ENCODE measurements at regions not wholly inside any gene's neighbourhood (a gene's known extent, or its start where the extent isn't known, plus 50 kb on each side); places are given as distances from the start of the nearest gene placed in this dataset.

GRCh38 chr18:70385474-70385873 is 96.6 kb downstream of the SOCS6 start:
- Histone ChIP-seq H3K4me3 (ENCODE audit: insufficient read length, low read depth) (no peak overlapping the region), H3K4me1 (ENCODE audit: insufficient read depth, insufficient read length) (no peaks in the 10 kb centered on the region), H3K9ac (ENCODE audit: insufficient read length, low read depth) (no peak overlapping the region), H3K27me3 (ENCODE audit: insufficient read depth, insufficient read length) (no peaks in the 10 kb centered on the region), H3K36me3 (ENCODE audit: insufficient read depth, insufficient read length, low read length) (no peaks in the 10 kb centered on the region), H3K9me3 (ENCODE audit: insufficient read depth, low read length) (no peaks in the 10 kb centered on the region)
- no peak for DNase-seq (ENCODE audit: low read depth, low spot score)
- TF ChIP-seq ZNF274 (IDR thresholded peaks at IDR 0.05; ENCODE audit: low read depth, low read length) (no peak), SUZ12 (IDR thresholded peaks at IDR 0.05; ENCODE audit: extremely low read depth, insufficient read depth, insufficient read length) (no peak), YY1 (IDR thresholded peaks at IDR 0.05; ENCODE audit: insufficient read depth, insufficient read length) (no peak)

GRCh38 chr18:70384181-70384790 is 95.4 kb downstream of the SOCS6 start:
- DNase-seq (ENCODE audit: low read depth, low spot score): no peak
- H3K4me1 ChIP-seq (ENCODE audit: insufficient read depth, insufficient read length): no peaks in the 10 kb centered on the region
- no peaks in the 10 kb centered on the region for H3K27me3 ChIP-seq (ENCODE audit: insufficient read depth, insufficient read length)
- no peak overlapping the region for H3K4me3 ChIP-seq (ENCODE audit: insufficient read length, low read depth)
- no peak for TF ChIP-seq SUZ12 (IDR thresholded peaks at IDR 0.05; ENCODE audit: extremely low read depth, insufficient read depth, insufficient read length)
- no peak for TF ChIP-seq YY1 (IDR thresholded peaks at IDR 0.05; ENCODE audit: insufficient read depth, insufficient read length)
- no peak for TF ChIP-seq ZNF274 (IDR thresholded peaks at IDR 0.05; ENCODE audit: low read depth, low read length)
- H3K36me3 ChIP-seq (ENCODE audit: insufficient read depth, insufficient read length, low read length): no peaks in the 10 kb centered on the region
- H3K9me3 ChIP-seq (ENCODE audit: insufficient read depth, low read length): no peaks in the 10 kb centered on the region
- H3K9ac ChIP-seq (ENCODE audit: insufficient read length, low read depth): no peak overlapping the region

GRCh38 chr18:70382992-70383717 is 94.3 kb downstream of the SOCS6 start:
- no peak for TF ChIP-seq SUZ12 (IDR thresholded peaks at IDR 0.05; ENCODE audit: extremely low read depth, insufficient read depth, insufficient read length)
- no peak for TF ChIP-seq YY1 (IDR thresholded peaks at IDR 0.05; ENCODE audit: insufficient read depth, insufficient read length)
- TF ChIP-seq ZNF274 (IDR thresholded peaks at IDR 0.05; ENCODE audit: low read depth, low read length): no peak
- H3K27me3 ChIP-seq (ENCODE audit: insufficient read depth, insufficient read length): no peaks in the 10 kb centered on the region
- no peak overlapping the region for H3K9ac ChIP-seq (ENCODE audit: insufficient read length, low read depth)
- no peaks in the 10 kb centered on the region for H3K36me3 ChIP-seq (ENCODE audit: insufficient read depth, insufficient read length, low read length)
- no peaks in the 10 kb centered on the region for H3K9me3 ChIP-seq (ENCODE audit: insufficient read depth, low read length)
- H3K4me3 ChIP-seq (ENCODE audit: insufficient read length, low read depth): no peak overlapping the region
- H3K4me1 ChIP-seq (ENCODE audit: insufficient read depth, insufficient read length): no peaks in the 10 kb centered on the region
- no peak for DNase-seq (ENCODE audit: low read depth, low spot score)

- TF ChIP-seq ZNF274 (IDR thresholded peaks at IDR 0.05; ENCODE audit: low read depth, low read length) (no peak), SUZ12 (IDR thresholded peaks at IDR 0.05; ENCODE audit: extremely low read depth, insufficient read depth, insufficient read length) (no peak), YY1 (IDR thresholded peaks at IDR 0.05; ENCODE audit: insufficient read depth, insufficient read length) (no peak)
- no peak for DNase-seq (ENCODE audit: low read depth, low spot score)
- no peaks in the 10 kb centered on the region for H3K9me3 ChIP-seq (ENCODE audit: insufficient read depth, low read length)
- no peaks in the 10 kb centered on the region for H3K4me1 ChIP-seq (ENCODE audit: insufficient read depth, insufficient read length)
- no peaks in the 10 kb centered on the region for H3K36me3 ChIP-seq (ENCODE audit: insufficient read depth, insufficient read length, low read length)
- no peak overlapping the region for H3K9ac ChIP-seq (ENCODE audit: insufficient read length, low read depth)
- no peaks in the 10 kb centered on the region for H3K27me3 ChIP-seq (ENCODE audit: insufficient read depth, insufficient read length)
- H3K4me3 ChIP-seq (ENCODE audit: insufficient read length, low read depth): no peak overlapping the region
These were observed 93.2 kb downstream of the SOCS6 start for GRCh38 chr18:70382017-70382416.

GRCh38 chr18:70380915-70381896 is 92.4 kb downstream of the SOCS6 start:
- Histone ChIP-seq H3K9me3 (ENCODE audit: insufficient read depth, low read length) (no peaks in the 10 kb centered on the region), H3K36me3 (ENCODE audit: insufficient read depth, insufficient read length, low read length) (no peaks in the 10 kb centered on the region), H3K9ac (ENCODE audit: insufficient read length, low read depth) (no peak overlapping the region), H3K27me3 (ENCODE audit: insufficient read depth, insufficient read length) (no peaks in the 10 kb centered on the region), H3K4me1 (ENCODE audit: insufficient read depth, insufficient read length) (no peaks in the 10 kb centered on the region), H3K4me3 (ENCODE audit: insufficient read length, low read depth) (no peak overlapping the region)
- TF ChIP-seq YY1 (IDR thresholded peaks at IDR 0.05; ENCODE audit: insufficient read depth, insufficient read length) (no peak), ZNF274 (IDR thresholded peaks at IDR 0.05; ENCODE audit: low read depth, low read length) (no peak), SUZ12 (IDR thresholded peaks at IDR 0.05; ENCODE audit: extremely low read depth, insufficient read depth, insufficient read length) (no peak)
- no peak for DNase-seq (ENCODE audit: low read depth, low spot score)
